IMR-90 (cell line): ENCODE measurements at regions not wholly inside any gene's neighbourhood (a gene's known extent, or its start where the extent isn't known, plus 50 kb on each side); places are given as distances from the start of the nearest gene placed in this dataset.
A peak's percentile ranks its signal among the peaks of the same experiment; 100 is the strongest.

Source experiments
- ATAC-seq: fragments of 200-7000 bp; cut with Tn5 transposase; 2 replicates; pipeline ENCODE4 v1.9.1; 2020; ENCODE audit warnings: low read depth, mild to moderate bottlenecking, moderate library complexity
- BruUV-seq: library from RNA; stranded (reverse); fragments of 400-500 nt; replicated peaks from 2 replicates; lab custom pipeline; 2021; lab: Mats Ljungman, UMichigan
- CTCF ChIA-PET: fragments of 300-600 bp; formaldehyde crosslinking; extraction: SDS; loops from one replicate; lab custom pipeline; 2021; ENCODE audit warnings: antibody characterized with exemption; lab: Yijun Ruan, JAX
- POLR2A ChIA-PET: fragments of 300-600 bp; sonication (Branson Sonifier 250); formaldehyde crosslinking; loops from one replicate; lab custom pipeline; 2022; ENCODE audit warnings: antibody characterized with exemption; ENCODE audit not compliant: unreplicated experiment; lab: Charles Lee
- DNase-seq: peaks from one replicate; pipeline ENCODE4 v3.0.0; 2013
- H2AFZ ChIP-seq: replicated peaks from 2 replicates; pipeline ENCODE3; 2013; ENCODE audit warnings: low read length, mild to moderate bottlenecking; ENCODE audit not compliant: poor library complexity
- H2AK5ac ChIP-seq: 2 replicates; pipeline ENCODE4 v1.6.1; 2013; ENCODE audit warnings: low read depth, low read length, inconsistent platforms
- H2AK9ac ChIP-seq: replicated peaks from 2 replicates; pipeline ENCODE3; 2013; ENCODE audit warnings: mild to moderate bottlenecking, low read depth, low read length, moderate library complexity; ENCODE audit not compliant: poor library complexity
- H2BK120ac ChIP-seq: 2 replicates; pipeline ENCODE4 v1.6.1; 2013; ENCODE audit warnings: low read depth, low read length, inconsistent platforms
- H2BK15ac ChIP-seq: 3 replicates; pipeline ENCODE4 v1.6.1; 2013; ENCODE audit warnings: low read depth, low read length, inconsistent platforms
- H2BK20ac ChIP-seq: 2 replicates; pipeline ENCODE4 v1.6.1; 2013; ENCODE audit warnings: low read depth, mild to moderate bottlenecking, inconsistent platforms, low read length, moderate library complexity
- H2BK5ac ChIP-seq: 2 replicates; pipeline ENCODE4 v1.6.1; 2013; ENCODE audit warnings: mild to moderate bottlenecking, low read depth, low read length, inconsistent platforms; ENCODE audit not compliant: poor library complexity, severe bottlenecking
- H3K14ac ChIP-seq: replicated peaks from 2 replicates; pipeline ENCODE4 v1.6.1; 2013; ENCODE audit warnings: low read depth, low read length, inconsistent platforms
- H3K18ac ChIP-seq: 2 replicates; pipeline ENCODE4 v1.6.1; 2013; ENCODE audit warnings: low read depth, low read length, control low read depth
- H3K23ac ChIP-seq: 2 replicates; pipeline ENCODE4 v1.6.1; 2013; ENCODE audit warnings: low read depth, low read length, inconsistent platforms
- H3K27ac ChIP-seq: 2 replicates; pipeline ENCODE4 v1.5.1; 2013; ENCODE audit warnings: mild to moderate bottlenecking, control low read depth, low read length; ENCODE audit not compliant: insufficient read depth
- H3K27me3 ChIP-seq: 2 replicates; pipeline ENCODE4 v1.6.1; 2013; ENCODE audit warnings: low read length; ENCODE audit not compliant: control insufficient read depth, insufficient read depth
- H3K36me3 ChIP-seq: 2 replicates; pipeline ENCODE4 v1.6.1; 2013; ENCODE audit warnings: low read length, mixed read lengths; ENCODE audit not compliant: control insufficient read depth, insufficient read depth
- H3K4ac ChIP-seq: 2 replicates; pipeline ENCODE4 v1.6.1; 2013; ENCODE audit warnings: low read depth, low read length, inconsistent platforms
- H3K4me1 ChIP-seq: 2 replicates; pipeline ENCODE4 v1.6.1; 2013; ENCODE audit warnings: low read length, mixed read lengths; ENCODE audit not compliant: control insufficient read depth, insufficient read depth
- H3K4me2 ChIP-seq: 2 replicates; pipeline ENCODE4 v1.6.1; 2013; ENCODE audit warnings: low read depth, mild to moderate bottlenecking, control low read depth, low read length, moderate library complexity
- H3K4me3 ChIP-seq: 2 replicates; pipeline ENCODE4 v1.5.1; 2013; ENCODE audit warnings: low read depth, mild to moderate bottlenecking, control low read depth, low read length, moderate library complexity; ENCODE audit not compliant: insufficient read depth
- H3K56ac ChIP-seq: 2 replicates; pipeline ENCODE4 v1.6.1; 2013; ENCODE audit warnings: low read length, inconsistent platforms; ENCODE audit not compliant: insufficient read depth; ENCODE audit errors: extremely low read depth
- H3K79me1 ChIP-seq, 2 experiments: 2 replicates each; pipeline ENCODE4 v1.6.1; 2013; ENCODE audit warnings: low read length in 2 of 2, inconsistent platforms in 1 of 2, low read depth in 1 of 2
- H3K9ac ChIP-seq: 2 replicates; pipeline ENCODE4 v1.6.1; 2013; ENCODE audit warnings: low read depth, low read length, control low read depth
- H3K9me1 ChIP-seq: 2 replicates; pipeline ENCODE4 v1.6.1; 2013; ENCODE audit warnings: low read length, inconsistent platforms; ENCODE audit not compliant: insufficient read depth
- H3K9me3 ChIP-seq: 2 replicates; pipeline ENCODE4 v1.6.1; 2013; ENCODE audit warnings: low read length; ENCODE audit not compliant: control insufficient read depth, insufficient read depth
- H4K20me1 ChIP-seq: 2 replicates; pipeline ENCODE4 v1.6.1; 2013; ENCODE audit warnings: low read length, inconsistent platforms; ENCODE audit not compliant: insufficient read depth
- H4K5ac ChIP-seq: 2 replicates; pipeline ENCODE4 v1.6.1; 2013; ENCODE audit warnings: mild to moderate bottlenecking, low read depth, low read length, control low read depth
- H4K8ac ChIP-seq, 2 experiments: 2 replicates each; pipeline ENCODE4 v1.6.1; 2013; ENCODE audit warnings: low read depth in 2 of 2, low read length in 2 of 2, control low read depth in 1 of 2, inconsistent platforms in 1 of 2
- H4K91ac ChIP-seq: 2 replicates; pipeline ENCODE4 v1.6.1; 2013; ENCODE audit warnings: low read depth, low read length, inconsistent platforms; ENCODE audit not compliant: insufficient read depth
- CEBPB ChIP-seq: IDR thresholded peaks from 2 replicates; pipeline ENCODE4 v1.6.1; 2012; ENCODE audit warnings: low read depth, low read length, improper control_type of control experiment
- MXI1 ChIP-seq: IDR thresholded peaks from 2 replicates; pipeline ENCODE4 v1.6.1; 2012; ENCODE audit warnings: low read depth, mild to moderate bottlenecking, low read length, moderate library complexity, borderline replicate concordance
- WGBS, 2 experiments: methylation state at CpG; one replicate each; pipeline versions ENCODE4 v1.1.5 to v1.1.7; 2013; ENCODE audit warnings: missing lambda C conversion rate in 2 of 2; ENCODE audit not compliant: insufficient read length in 1 of 2; ENCODE audit errors: extremely low coverage in 2 of 2; 5-methylcytosine and 5-hydroxymethylcytosine counted together
- dilution Hi-C: fragments of 300-500 bp; cut with HindIII; formaldehyde crosslinking; loops from one replicate; pipeline ENCODE4 v1.14.3; 2018; ENCODE audit warnings: low sequenced_read_pairs; ENCODE audit not compliant: unreplicated experiment
- in situ Hi-C: fragments of 300-500 bp; cut with MboI; formaldehyde crosslinking; loops from 3 replicates; pipeline ENCODE4 v1.14.3; 2019; ENCODE audit warnings: low sequenced_read_pairs, inconsistent platforms, mixed read lengths
- intact Hi-C: fragments of 100-400 bp; cut with micrococcal nuclease; formaldehyde crosslinking; loops from 2 replicates; pipeline ENCODE4 v1.10.0; 2022

DNA sequence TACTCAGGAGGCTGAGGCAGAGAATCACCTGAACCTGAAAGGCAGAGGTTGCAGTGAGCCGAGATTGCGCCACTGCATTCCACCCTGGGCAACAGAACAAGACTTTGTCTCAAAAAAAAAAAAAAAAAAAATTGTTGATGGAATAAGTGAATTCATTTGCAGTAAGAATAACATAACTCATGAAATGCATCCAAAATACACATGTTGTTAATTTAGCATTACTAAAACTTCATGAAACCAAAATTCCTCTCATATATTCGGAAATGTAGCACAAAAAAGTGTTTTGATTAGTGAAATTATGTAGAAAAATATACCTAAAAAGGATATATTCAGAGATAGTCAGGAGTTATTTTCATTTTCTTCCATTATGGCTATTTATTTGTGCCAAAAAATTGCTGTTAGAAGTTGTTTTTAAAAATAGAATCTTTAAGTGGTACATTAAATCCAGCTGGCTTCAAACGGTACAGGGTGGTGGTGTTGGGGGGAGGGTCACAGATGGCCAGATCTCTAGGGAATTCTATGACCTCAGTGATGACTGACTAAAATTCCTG is 78.2 kb upstream of the UGP2 start:
- dilution Hi-C loops: no loop called here
- Histone ChIP-seq H3K27ac (no peak overlapping the region), H4K20me1 (no peaks in the 10 kb centered on the region), H2AFZ (no peak overlapping the region), H2AK5ac (no peak overlapping the region), H3K4me3 (no peak overlapping the region), H2BK20ac (no peak overlapping the region), H3K9ac (no peak overlapping the region), H3K14ac (no peak overlapping the region), H4K91ac (no peak overlapping the region), H3K9me1 (no peaks in the 10 kb centered on the region; the same call in 1 of the 2 replicates), H4K5ac (no peak overlapping the region), H3K4ac (no peak overlapping the region), H3K18ac (no peak overlapping the region), H3K4me1 (no peaks in the 10 kb centered on the region; the same call in 1 of the 2 replicates), H3K79me1 (no peaks in the 10 kb centered on the region), H4K8ac (no peak overlapping the region), H3K9me3 (no peaks in the 10 kb centered on the region), H3K56ac (no peak overlapping the region), H2BK5ac (no peak overlapping the region), H2BK120ac (no peak overlapping the region), H3K36me3 (no peaks in the 10 kb centered on the region), H2BK15ac (no peak overlapping the region), H3K23ac (no peak overlapping the region), H3K4me2 (no peak overlapping the region), H2AK9ac (no peak overlapping the region), H3K27me3 (no peaks in the 10 kb centered on the region)
- no TSS peak for BruUV-seq
- ATAC-seq (peak; percentile 60), DNase-seq (peak; percentile 28)
- no peak for TF ChIP-seq MXI1
- TF ChIP-seq CEBPB: 0 out of 2 replicates have a peak, but pooled peaks have one; percentile 22
- in situ Hi-C loops: no loop called here
- CTCF ChIA-PET: no interaction called here
- no CpG with 5 or more reads among the region's 4 CpGs for WGBS, 2 experiments
- POLR2A ChIA-PET: no interaction called here
- intact Hi-C loops: no loop called here
